ENCODE measurements at regions not wholly inside any gene's neighbourhood (a gene's known extent, or its start where the extent isn't known, plus 50 kb on each side); places are given as distances from the start of the nearest gene placed in this dataset.
"Not testable (repeated sequence)": the region's sequence is repeated elsewhere in the genome, so short reads cannot be mapped to it uniquely, and the experiment has no call there.

DNA sequence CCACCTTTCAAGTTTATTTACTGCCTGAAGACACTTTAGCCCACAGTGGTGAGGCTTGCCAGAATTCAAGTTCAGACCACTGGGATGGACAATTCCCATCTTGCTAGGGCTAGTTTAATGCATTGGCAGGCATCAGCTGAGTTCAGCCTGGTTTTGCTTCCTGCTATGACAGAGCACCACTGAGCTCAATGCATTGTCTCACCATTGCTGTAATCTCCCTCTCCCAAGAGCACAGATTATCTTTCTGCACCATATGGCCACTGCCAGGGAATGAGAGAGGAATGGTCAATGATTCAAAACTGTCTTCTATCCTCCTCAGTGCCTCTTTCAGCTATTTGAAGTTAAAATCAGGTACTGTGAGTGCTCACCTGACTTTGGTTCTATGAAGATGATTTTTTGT, 160.8 kb downstream of the XPNPEP1 start:
- no peaks in the 10 kb centered on the region for H3K4me1 ChIP-seq (ENCODE audit: low read depth)
- DNase-seq, result no peak
- ATAC-seq, result no peak

GRCh38 chr10:109757670-109758069, 165.6 kb downstream of the XPNPEP1 start:
- intact Hi-C loops (cut with DNase I, micrococcal nuclease); H3K4me3 ChIP-seq; H3K9me3 ChIP-seq; H3K4me1 ChIP-seq (ENCODE audit: low read depth); ATAC-seq; H3K36me3 ChIP-seq (ENCODE audit: low read depth): not testable (repeated sequence)
- peak in 1 of 3 donors; percentile 38 for DNase-seq

More for the DNA sequence above, 160.8 kb downstream of the XPNPEP1 start:
- no peak overlapping the region for H3K4me3 ChIP-seq
- TF ChIP-seq, protein P1, sequence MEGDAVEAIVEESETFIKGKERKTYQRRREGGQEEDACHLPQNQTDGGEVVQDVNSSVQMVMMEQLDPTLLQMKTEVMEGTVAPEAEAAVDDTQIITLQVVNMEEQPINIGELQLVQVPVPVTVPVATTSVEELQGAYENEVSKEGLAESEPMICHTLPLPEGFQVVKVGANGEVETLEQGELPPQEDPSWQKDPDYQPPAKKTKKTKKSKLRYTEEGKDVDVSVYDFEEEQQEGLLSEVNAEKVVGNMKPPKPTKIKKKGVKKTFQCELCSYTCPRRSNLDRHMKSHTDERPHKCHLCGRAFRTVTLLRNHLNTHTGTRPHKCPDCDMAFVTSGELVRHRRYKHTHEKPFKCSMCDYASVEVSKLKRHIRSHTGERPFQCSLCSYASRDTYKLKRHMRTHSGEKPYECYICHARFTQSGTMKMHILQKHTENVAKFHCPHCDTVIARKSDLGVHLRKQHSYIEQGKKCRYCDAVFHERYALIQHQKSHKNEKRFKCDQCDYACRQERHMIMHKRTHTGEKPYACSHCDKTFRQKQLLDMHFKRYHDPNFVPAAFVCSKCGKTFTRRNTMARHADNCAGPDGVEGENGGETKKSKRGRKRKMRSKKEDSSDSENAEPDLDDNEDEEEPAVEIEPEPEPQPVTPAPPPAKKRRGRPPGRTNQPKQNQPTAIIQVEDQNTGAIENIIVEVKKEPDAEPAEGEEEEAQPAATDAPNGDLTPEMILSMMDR (IDR thresholded peaks at IDR 0.05), result no peak
- H3K9me3 ChIP-seq, result no peaks in the 10 kb centered on the region
- intact Hi-C loops (cut with DNase I, micrococcal nuclease), result no loop called here
- H3K36me3 ChIP-seq (ENCODE audit: low read depth), result no peaks in the 10 kb centered on the region

DNA sequence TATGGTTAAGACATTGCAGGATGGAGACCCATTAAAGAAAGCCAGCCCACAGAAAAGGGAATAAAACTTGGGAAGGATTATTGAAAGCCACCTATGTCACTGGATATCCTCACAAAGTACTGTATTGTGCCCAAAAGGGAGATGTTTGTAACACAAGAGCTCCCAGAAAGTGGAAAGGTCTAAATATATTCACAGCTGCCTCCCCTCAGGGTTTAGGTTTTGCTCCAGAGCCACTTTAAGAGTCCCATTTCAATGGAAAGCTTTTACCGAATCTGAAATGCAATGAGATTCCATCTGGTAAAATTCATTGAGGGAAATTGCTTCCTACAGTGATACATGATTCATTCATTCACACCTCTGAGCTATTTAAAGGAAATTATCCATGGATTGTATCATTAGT, 176.4 kb downstream of the XPNPEP1 start:
- H3K4me1 ChIP-seq (ENCODE audit: low read depth), result no peaks in the 10 kb centered on the region
- H3K4me3 ChIP-seq, result no peak overlapping the region
- no peak for ATAC-seq
- intact Hi-C loops (cut with DNase I, micrococcal nuclease), result no loop called here
- TF ChIP-seq, protein P1 (IDR thresholded peaks at IDR 0.05), result no peak
- DNase-seq, result no peak
- H3K9me3 ChIP-seq, result no peaks in the 10 kb centered on the region
- H3K36me3 ChIP-seq (ENCODE audit: low read depth), result no peaks in the 10 kb centered on the region

GRCh38 chr10:109744020-109744419, 179.3 kb downstream of the XPNPEP1 start:
- H3K9me3 ChIP-seq, result no peaks in the 10 kb centered on the region
- H3K4me3 ChIP-seq, result no peak overlapping the region
- DNase-seq (no peak), ATAC-seq (no peak)
- H3K36me3 ChIP-seq (ENCODE audit: low read depth), result no peaks in the 10 kb centered on the region
- no peaks in the 10 kb centered on the region for H3K4me1 ChIP-seq (ENCODE audit: low read depth)
- TF ChIP-seq, protein P1 (IDR thresholded peaks at IDR 0.05), result no peak
- intact Hi-C loops (cut with DNase I, micrococcal nuclease), result no loop called here

- no peaks in the 10 kb centered on the region for H3K36me3 ChIP-seq (ENCODE audit: low read depth)
- no peaks in the 10 kb centered on the region for H3K4me1 ChIP-seq (ENCODE audit: low read depth)
- TF ChIP-seq, protein P1 (IDR thresholded peaks at IDR 0.05), result no peak
- H3K9me3 ChIP-seq, result no peaks in the 10 kb centered on the region
- no peak overlapping the region for H3K4me3 ChIP-seq
- intact Hi-C loops (cut with DNase I, micrococcal nuclease), result no loop called here
- DNase-seq (no peak), ATAC-seq (no peak)
Measured at GRCh38 chr10:109743574-109743973, 179.7 kb downstream of the XPNPEP1 start.

DNA sequence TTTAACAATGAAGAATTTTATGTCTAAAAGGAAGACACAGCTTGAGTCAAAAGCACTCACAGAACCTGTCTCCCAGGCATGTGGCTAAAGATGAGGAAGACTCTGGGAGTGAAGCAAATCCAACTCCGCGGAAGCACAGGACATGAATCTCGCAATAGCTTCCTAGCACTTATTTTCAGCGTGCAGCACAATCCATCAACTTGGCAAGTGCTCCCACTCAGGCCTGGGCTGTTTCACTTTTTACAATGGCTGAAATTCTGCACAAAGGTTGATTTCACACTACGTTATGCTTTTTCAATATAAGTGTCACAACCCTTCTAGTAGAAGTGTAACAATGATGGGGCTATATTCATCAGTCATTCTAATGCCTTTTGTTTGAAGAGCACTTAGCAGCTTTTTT, 180.2 kb downstream of the XPNPEP1 start:
- Histone ChIP-seq H3K4me1 (ENCODE audit: low read depth) (no peaks in the 10 kb centered on the region), H3K36me3 (ENCODE audit: low read depth) (no peaks in the 10 kb centered on the region), H3K9me3 (no peaks in the 10 kb centered on the region), H3K4me3 (no peak overlapping the region)
- no peak for ATAC-seq
- intact Hi-C loops (cut with DNase I, micrococcal nuclease), result no loop called here
- no peak for DNase-seq
- TF ChIP-seq, protein P1 (IDR thresholded peaks at IDR 0.05), result no peak

Data from mucosa of descending colon (tissue), 3 donors.